CD14-positive monocyte (primary cell): ENCODE measurements at regions not wholly inside any gene's neighbourhood (a gene's known extent, or its start where the extent isn't known, plus 50 kb on each side); places are given as distances from the start of the nearest gene placed in this dataset.
"Not testable (repeated sequence)": the region's sequence is repeated elsewhere in the genome, so short reads cannot be mapped to it uniquely, and the experiment has no call there.

Experiments
- DNase-seq, 3 donors: peaks; one replicate each; pipeline ENCODE4 v3.0.0-alpha.2; 2011 to 2022
- H2AFZ ChIP-seq: 2 replicates; pipeline ENCODE4 v1.6.0; 2012; ENCODE audit warnings: mild to moderate bottlenecking, low read depth, low read length, inconsistent platforms; ENCODE audit not compliant: insufficient read depth, poor library complexity, severe bottlenecking
- H3K27ac ChIP-seq, 2 donors: 1 replicate in 1 of 2; 2 replicates in 1 of 2; pipeline ENCODE4 v1.5.1; 2012 to 2013; ENCODE audit warnings: low read length in 2 of 2, control low read depth in 1 of 2, inconsistent platforms in 1 of 2, low read depth in 1 of 2, mild to moderate bottlenecking in 1 of 2
- H3K27me3 ChIP-seq, 2 donors: one replicate each; pipeline versions ENCODE4 v1.6.0 to v1.6.1; 2011 to 2013; ENCODE audit warnings: low read length in 2 of 2; ENCODE audit not compliant: control insufficient read depth in 2 of 2, insufficient read depth in 2 of 2
- H3K36me3 ChIP-seq, 2 donors: replicated peaks in 1 of 2; 1 replicate in 1 of 2; 2 replicates in 1 of 2; pipeline versions ENCODE4 v1.5.1 to v1.6.1; 2012 to 2013; ENCODE audit warnings: low read length in 2 of 2, control low read depth in 1 of 2, inconsistent platforms in 1 of 2, mild to moderate bottlenecking in 1 of 2; ENCODE audit not compliant: insufficient read depth in 2 of 2, control insufficient read depth in 1 of 2
- H3K4me1 ChIP-seq, 2 donors: 1 replicate in 1 of 2; 2 replicates in 1 of 2; pipeline versions ENCODE4 v1.5.1 to v1.6.1; 2012 to 2013; ENCODE audit warnings: low read length in 2 of 2, control low read depth in 1 of 2, inconsistent platforms in 1 of 2, mild to moderate bottlenecking in 1 of 2, moderate library complexity in 1 of 2; ENCODE audit not compliant: insufficient read depth in 2 of 2, control insufficient read depth in 1 of 2
- H3K4me2 ChIP-seq: replicated peaks from 2 replicates; pipeline ENCODE3; 2012; ENCODE audit warnings: low read length, moderate library complexity, mild to moderate bottlenecking; ENCODE audit not compliant: poor library complexity, severe bottlenecking; ENCODE audit errors: extremely low read depth
- H3K4me3 ChIP-seq, 3 experiments: fragments of 200-600 bp in 1 of 3; sonication (generic) in 1 of 3; replicated peaks in 1 of 3; 1 replicate in 2 of 3; 2 replicates in 1 of 3; pipeline ENCODE4 v1.5.1; 2011 to 2013; ENCODE audit warnings: low read length in 3 of 3, mild to moderate bottlenecking in 3 of 3, control low read depth in 2 of 3, low read depth in 2 of 3, inconsistent platforms in 1 of 3, moderate library complexity in 1 of 3
- H3K79me2 ChIP-seq: 2 replicates; pipeline ENCODE4 v1.6.0; 2012; ENCODE audit warnings: mild to moderate bottlenecking, control low read depth, inconsistent platforms, low read length, moderate library complexity; ENCODE audit not compliant: insufficient read depth
- H3K9ac ChIP-seq: 2 replicates; pipeline ENCODE4 v1.6.0; 2017; ENCODE audit warnings: low read length, mild to moderate bottlenecking; ENCODE audit not compliant: insufficient read depth, poor library complexity, severe bottlenecking
- H3K9me3 ChIP-seq, 2 donors: replicated peaks in 1 of 2; 1 replicate in 1 of 2; 2 replicates in 1 of 2; pipeline versions ENCODE4 v1.5.1 to v1.6.1; 2012 to 2013; ENCODE audit warnings: low read length in 2 of 2, control low read depth in 1 of 2; ENCODE audit not compliant: control insufficient read depth in 1 of 2, insufficient read depth in 1 of 2
- H4K20me1 ChIP-seq: 2 replicates; pipeline ENCODE4 v1.6.0; 2012; ENCODE audit warnings: mild to moderate bottlenecking, low read length, control low read depth, moderate library complexity; ENCODE audit not compliant: insufficient read depth
- H3K27ac Mint-ChIP-seq, 7 donors: one replicate each; pipeline ENCODE4 v1.8.0; 2020; ENCODE audit warnings: mild to moderate bottlenecking in 7 of 7, mixed read lengths in 7 of 7, moderate library complexity in 6 of 7, inconsistent platforms in 2 of 7
- H3K27me3 Mint-ChIP-seq, 3 donors: one replicate each; pipeline ENCODE4 v1.8.0; 2021 to 2022; ENCODE audit warnings: low read depth in 3 of 3, mild to moderate bottlenecking in 3 of 3, mixed read lengths in 3 of 3, moderate library complexity in 3 of 3, inconsistent platforms in 1 of 3
- H3K36me3 Mint-ChIP-seq, 2 donors: one replicate each; pipeline ENCODE4 v1.8.0; 2020; ENCODE audit warnings: mixed read lengths in 2 of 2, inconsistent platforms in 1 of 2, mild to moderate bottlenecking in 1 of 2
- H3K4me1 Mint-ChIP-seq: one replicate; pipeline ENCODE4 v1.8.0; 2020; ENCODE audit warnings: mild to moderate bottlenecking, mixed read lengths
- H3K4me3 Mint-ChIP-seq, 2 donors: one replicate each; pipeline ENCODE4 v1.8.0; 2020; ENCODE audit warnings: mild to moderate bottlenecking in 2 of 2, mixed read lengths in 2 of 2, moderate library complexity in 1 of 2
- H3K9me3 Mint-ChIP-seq, 7 donors: one replicate each; pipeline ENCODE4 v1.8.0; 2020 to 2022; ENCODE audit warnings: mixed read lengths in 7 of 7, mild to moderate bottlenecking in 6 of 7, moderate library complexity in 6 of 7, inconsistent platforms in 2 of 7
- WGBS: methylation state at CpG from one replicate; pipeline ENCODE4 v1.1.5; 2013; ENCODE audit warnings: missing lambda C conversion rate; ENCODE audit not compliant: insufficient coverage; 5-methylcytosine and 5-hydroxymethylcytosine counted together
- intact Hi-C, 2 donors: fragments of 100-400 bp; cut with micrococcal nuclease; formaldehyde crosslinking; loops; one replicate each; pipeline versions ENCODE4 v1.15.0 to v1.15.1; 2023
- TF ChIP-seq, protein P1 (sequence below): fragments of 200-600 bp; IDR thresholded peaks from one replicate; pipeline ENCODE4 v1.8.0; 2022; ENCODE audit warnings: antibody characterized with exemption, mild to moderate bottlenecking

DNA sequence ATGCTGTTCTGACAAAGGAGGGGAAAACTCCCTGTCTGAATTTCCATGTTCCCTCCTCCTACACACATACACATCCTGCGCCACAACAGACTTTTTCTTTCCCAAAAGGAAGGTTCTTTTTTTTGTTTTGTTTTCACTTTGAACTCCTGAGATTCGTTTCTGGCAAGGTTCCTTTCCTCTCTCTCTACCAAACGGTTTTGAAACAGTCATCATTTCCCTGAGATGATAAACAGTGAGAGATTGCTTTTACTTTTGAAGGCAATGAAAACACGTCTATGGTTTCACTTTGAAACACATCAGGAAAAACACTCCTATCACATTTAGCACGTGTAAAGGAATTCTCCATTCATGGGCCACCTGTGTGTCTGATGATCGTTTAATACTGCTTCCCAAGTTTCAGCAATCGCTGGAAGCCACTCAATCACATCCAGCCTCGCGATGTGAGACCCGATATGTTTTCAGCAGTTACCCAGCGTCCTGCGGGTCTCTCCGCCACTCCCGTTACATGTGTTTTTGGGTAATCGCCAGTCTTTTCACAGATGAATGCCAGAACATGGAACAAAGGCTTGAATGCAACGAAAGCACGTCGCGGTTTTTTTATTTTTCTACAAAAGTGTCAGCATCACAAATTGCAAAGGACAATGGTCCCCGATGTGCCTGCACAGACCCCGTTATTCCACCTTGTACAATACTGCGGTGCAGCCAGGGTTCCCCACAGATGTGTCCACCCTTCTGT lies 62.8 kb upstream of the CUX1 start:
- Mint-ChIP-seq H3K27me3 (peaks cover 0 to 4% (median 0%) of the 10 kb centered on the region in 3 donors), H3K4me3 (peak overlapping the region; percentile 86 to 99), H3K36me3 (no peaks in the 10 kb centered on the region), H3K27ac (peak overlapping the region; percentile 5 to 91 (median 83)), H3K9me3 (no peaks in the 10 kb centered on the region), H3K4me1 (peaks cover 16% of the 10 kb centered on the region)
- Histone ChIP-seq H3K4me1 (peaks cover 7 to 8% of the 10 kb centered on the region in 2 donors), H4K20me1 (no peaks in the 10 kb centered on the region), H3K4me2 (peak overlapping the region; percentile 70), H3K27ac (peak overlapping the region in 1 of 2 donors; percentile 75), H3K79me2 (no peaks in the 10 kb centered on the region), H2AFZ (peak overlapping the region; percentile 85), H3K36me3 (no peaks in the 10 kb centered on the region), H3K27me3 (no peaks in the 10 kb centered on the region), H3K9me3 (no peaks in the 10 kb centered on the region), H3K4me3 (peak overlapping the region; percentile 53 to 93 (median 76)), H3K9ac (peak overlapping the region; percentile 63)
- intact Hi-C loops = loop anchor here in 1 of 2 donors (5.0 kb wide), 1 partner anchor 47 kb away; no protein-coding TSS in a partner anchor
- 11% methylated on average over 15 of the region's 22 CpGs for WGBS
- TF ChIP-seq, protein P1, sequence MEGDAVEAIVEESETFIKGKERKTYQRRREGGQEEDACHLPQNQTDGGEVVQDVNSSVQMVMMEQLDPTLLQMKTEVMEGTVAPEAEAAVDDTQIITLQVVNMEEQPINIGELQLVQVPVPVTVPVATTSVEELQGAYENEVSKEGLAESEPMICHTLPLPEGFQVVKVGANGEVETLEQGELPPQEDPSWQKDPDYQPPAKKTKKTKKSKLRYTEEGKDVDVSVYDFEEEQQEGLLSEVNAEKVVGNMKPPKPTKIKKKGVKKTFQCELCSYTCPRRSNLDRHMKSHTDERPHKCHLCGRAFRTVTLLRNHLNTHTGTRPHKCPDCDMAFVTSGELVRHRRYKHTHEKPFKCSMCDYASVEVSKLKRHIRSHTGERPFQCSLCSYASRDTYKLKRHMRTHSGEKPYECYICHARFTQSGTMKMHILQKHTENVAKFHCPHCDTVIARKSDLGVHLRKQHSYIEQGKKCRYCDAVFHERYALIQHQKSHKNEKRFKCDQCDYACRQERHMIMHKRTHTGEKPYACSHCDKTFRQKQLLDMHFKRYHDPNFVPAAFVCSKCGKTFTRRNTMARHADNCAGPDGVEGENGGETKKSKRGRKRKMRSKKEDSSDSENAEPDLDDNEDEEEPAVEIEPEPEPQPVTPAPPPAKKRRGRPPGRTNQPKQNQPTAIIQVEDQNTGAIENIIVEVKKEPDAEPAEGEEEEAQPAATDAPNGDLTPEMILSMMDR = no peak
- DNase-seq = peak in 1 of 3 donors; percentile 11

DNA sequence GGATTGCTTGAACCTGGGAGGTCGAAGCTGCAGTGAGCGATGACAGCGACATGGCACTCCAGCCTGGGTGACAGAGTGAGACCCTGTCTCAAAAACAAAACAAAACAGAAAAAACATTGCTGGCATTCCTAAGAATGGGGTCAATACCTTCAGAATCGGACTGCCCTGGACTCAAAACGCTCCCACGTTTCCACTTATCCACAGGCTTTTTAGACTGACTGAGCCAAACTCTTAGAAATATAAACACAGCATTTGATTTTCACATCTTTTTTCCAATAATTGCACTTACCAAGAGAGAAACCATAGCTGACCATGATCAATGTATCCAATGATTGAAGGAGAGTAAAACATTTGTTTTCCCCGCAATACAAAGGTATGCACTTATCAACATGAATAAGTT lies 59.5 kb upstream of the CUX1 start:
- Mint-ChIP-seq H3K27ac (no peak overlapping the region), H3K9me3 (peaks cover 0 to 2% (median 0%) of the 10 kb centered on the region in 7 donors), H3K4me3 (no peak overlapping the region), H3K4me1 (peaks cover 16% of the 10 kb centered on the region), H3K27me3 (peaks cover 0 to 3% (median 0%) of the 10 kb centered on the region in 3 donors), H3K36me3 (no peaks in the 10 kb centered on the region)
- Histone ChIP-seq H4K20me1 (no peaks in the 10 kb centered on the region), H2AFZ (no peak overlapping the region), H3K27me3 (no peaks in the 10 kb centered on the region), H3K79me2 (no peaks in the 10 kb centered on the region), H3K9me3 (no peaks in the 10 kb centered on the region), H3K36me3 (no peaks in the 10 kb centered on the region), H3K27ac (no peak overlapping the region), H3K9ac (no peak overlapping the region), H3K4me2 (no peak overlapping the region), H3K4me3 (no peak overlapping the region), H3K4me1 (peaks cover 7 to 8% of the 10 kb centered on the region in 2 donors)
- no peak for DNase-seq
- TF ChIP-seq, protein P1 = no peak
- intact Hi-C loops = no loop called here
- 100% methylated on average over 6 of the region's 7 CpGs for WGBS

DNA sequence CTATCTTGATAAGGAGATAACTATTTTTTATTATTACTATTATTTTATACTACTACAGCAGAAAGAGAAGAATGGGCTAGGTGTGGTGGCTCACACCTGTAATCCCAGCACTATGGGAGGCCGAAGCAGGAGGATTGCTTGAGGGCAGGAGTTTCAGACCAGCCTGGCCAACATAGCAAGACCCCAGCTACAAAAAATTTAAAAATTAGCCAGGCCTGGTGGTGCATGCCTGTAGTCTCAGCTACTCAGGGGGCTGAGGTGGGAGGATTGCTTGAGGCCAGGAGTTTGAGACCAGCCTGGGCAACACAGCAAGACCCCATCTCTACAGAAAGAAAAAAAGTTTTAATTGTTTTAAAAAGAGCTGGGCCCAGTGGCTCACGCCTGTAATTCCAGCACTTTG lies 58.9 kb upstream of the CUX1 start:
- DNase-seq, H3K79me2 ChIP-seq, H2AFZ ChIP-seq, H3K27me3 Mint-ChIP-seq, H3K36me3 ChIP-seq, H3K27me3 ChIP-seq, H4K20me1 ChIP-seq, H3K9me3 Mint-ChIP-seq, intact Hi-C loops, H3K4me3 Mint-ChIP-seq, H3K4me2 ChIP-seq, H3K9ac ChIP-seq, H3K27ac ChIP-seq, H3K4me3 ChIP-seq, H3K9me3 ChIP-seq, H3K27ac Mint-ChIP-seq, H3K36me3 Mint-ChIP-seq, H3K4me1 ChIP-seq: not testable (repeated sequence)
- peaks cover 16% of the 10 kb centered on the region for H3K4me1 Mint-ChIP-seq
- 100% methylated on average over 1 of the region's 2 CpGs for WGBS
